ENCODE measurements at regions not wholly inside any gene's neighbourhood (a gene's known extent, or its start where the extent isn't known, plus 50 kb on each side); places are given as distances from the start of the nearest gene placed in this dataset.

DNA sequence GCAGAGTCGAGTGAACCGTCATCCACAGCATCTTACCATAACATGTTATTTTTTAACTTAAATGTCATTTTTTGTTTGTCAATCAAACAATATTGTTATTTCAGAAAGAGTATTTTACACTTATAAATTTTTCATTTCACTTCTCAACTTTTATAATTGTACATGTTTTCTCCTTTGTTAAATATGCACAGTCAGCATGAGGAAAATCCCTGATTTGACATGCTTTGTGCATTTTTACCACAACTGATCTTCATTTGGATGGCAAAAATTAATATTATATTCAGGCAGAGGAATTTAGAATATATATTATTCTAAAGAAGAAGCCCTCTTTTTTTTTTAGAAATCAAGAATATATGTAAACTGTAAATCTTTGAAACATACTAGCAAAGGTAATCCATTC, 958.0 kb upstream of the PCDH7 start:
- TF ChIP-seq, protein P1, sequence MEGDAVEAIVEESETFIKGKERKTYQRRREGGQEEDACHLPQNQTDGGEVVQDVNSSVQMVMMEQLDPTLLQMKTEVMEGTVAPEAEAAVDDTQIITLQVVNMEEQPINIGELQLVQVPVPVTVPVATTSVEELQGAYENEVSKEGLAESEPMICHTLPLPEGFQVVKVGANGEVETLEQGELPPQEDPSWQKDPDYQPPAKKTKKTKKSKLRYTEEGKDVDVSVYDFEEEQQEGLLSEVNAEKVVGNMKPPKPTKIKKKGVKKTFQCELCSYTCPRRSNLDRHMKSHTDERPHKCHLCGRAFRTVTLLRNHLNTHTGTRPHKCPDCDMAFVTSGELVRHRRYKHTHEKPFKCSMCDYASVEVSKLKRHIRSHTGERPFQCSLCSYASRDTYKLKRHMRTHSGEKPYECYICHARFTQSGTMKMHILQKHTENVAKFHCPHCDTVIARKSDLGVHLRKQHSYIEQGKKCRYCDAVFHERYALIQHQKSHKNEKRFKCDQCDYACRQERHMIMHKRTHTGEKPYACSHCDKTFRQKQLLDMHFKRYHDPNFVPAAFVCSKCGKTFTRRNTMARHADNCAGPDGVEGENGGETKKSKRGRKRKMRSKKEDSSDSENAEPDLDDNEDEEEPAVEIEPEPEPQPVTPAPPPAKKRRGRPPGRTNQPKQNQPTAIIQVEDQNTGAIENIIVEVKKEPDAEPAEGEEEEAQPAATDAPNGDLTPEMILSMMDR (IDR thresholded peaks at IDR 0.05) = no peak
- TF ChIP-seq POLR2A (IDR thresholded peaks at IDR 0.05) (no peak), EP300 (IDR thresholded peaks at IDR 0.05) (no peak)

Data from tibial nerve (tissue), 4 donors.